Suppressor macrophage (primary cell): ENCODE measurements at regions not wholly inside any gene's neighbourhood (a gene's known extent, or its start where the extent isn't known, plus 50 kb on each side); places are given as distances from the start of the nearest gene placed in this dataset.
"Not testable (repeated sequence)": the region's sequence is repeated elsewhere in the genome, so short reads cannot be mapped to it uniquely, and the experiment has no call there.

Experiments
- DNase-seq, 4 experiments: peaks; one replicate each; pipeline ENCODE4 v3.0.0-alpha.2; 2020 to 2022

GRCh38 chr5:57394421-57395210 is 88.0 kb downstream of the ACTBL2 start:
- no peak for DNase-seq

GRCh38 chr5:57386958-57387357 is 95.7 kb downstream of the ACTBL2 start:
- no peak for DNase-seq

GRCh38 chr5:57383093-57383861 is 99.3 kb downstream of the ACTBL2 start:
- DNase-seq: peak in 3 of 4 experiments; percentile 12 to 34 (median 33)

GRCh38 chr5:57382655-57383054 is 100.0 kb downstream of the ACTBL2 start:
- no peak for DNase-seq

- DNase-seq: no peak
Measured at GRCh38 chr5:57370376-57370775, 112.2 kb downstream of the ACTBL2 start.

GRCh38 chr5:57368010-57368409 is 114.6 kb downstream of the ACTBL2 start:
- DNase-seq: no peak

GRCh38 chr5:57366744-57367143 is 115.9 kb downstream of the ACTBL2 start:
- no peak for DNase-seq

- DNase-seq: no peak
Measured at GRCh38 chr5:57362951-57363350, 119.7 kb downstream of the ACTBL2 start.

- no peak for DNase-seq
Measured at GRCh38 chr5:57360871-57361270, 121.7 kb downstream of the ACTBL2 start.

- no peak for DNase-seq
Measured at GRCh38 chr5:57358796-57359592, 123.6 kb downstream of the ACTBL2 start.

- DNase-seq: not testable (repeated sequence)
Measured at GRCh38 chr5:57356850-57357249, 125.8 kb downstream of the ACTBL2 start.

GRCh38 chr5:57349214-57349613 is 133.4 kb downstream of the ACTBL2 start:
- no peak for DNase-seq

GRCh38 chr5:57348376-57349140 is 134.1 kb downstream of the ACTBL2 start:
- DNase-seq: no peak

GRCh38 chr5:57346328-57346727 is 136.3 kb downstream of the ACTBL2 start:
- peak in 1 of 4 experiments; percentile 6 for DNase-seq

GRCh38 chr5:57341380-57341979 is 141.1 kb downstream of the ACTBL2 start:
- DNase-seq: no peak

GRCh38 chr5:57340681-57341080 is 141.9 kb downstream of the ACTBL2 start:
- DNase-seq: no peak

GRCh38 chr5:57339521-57339920 is 143.1 kb downstream of the ACTBL2 start:
- no peak for DNase-seq

GRCh38 chr5:57338868-57339340 is 143.7 kb downstream of the ACTBL2 start:
- DNase-seq: no peak

GRCh38 chr5:57338068-57338867 is 144.3 kb downstream of the ACTBL2 start:
- peak; percentile 21 to 64 (median 50) for DNase-seq

- DNase-seq: no peak
Measured at GRCh38 chr5:57335092-57335660, 147.4 kb downstream of the ACTBL2 start.
